HepG2 (cell line): ENCODE measurements at regions not wholly inside any gene's neighbourhood (a gene's known extent, or its start where the extent isn't known, plus 50 kb on each side); places are given as distances from the start of the nearest gene placed in this dataset.

ENCODE experiments used
- ARID3A ChIP-seq: IDR thresholded peaks from 2 replicates; pipeline ENCODE4 v1.6.1; 2012; ENCODE audit warnings: low read depth, low read length, improper control_type of control experiment
- ATF2 ChIP-seq: sonication (generic); formaldehyde crosslinking; IDR thresholded peaks from 2 replicates; pipeline ENCODE4 v1.4.0; 2020; ENCODE audit warnings: missing genetic modification reagents
- CHCHD3 ChIP-seq: sonication (generic); formaldehyde crosslinking; IDR thresholded peaks from 2 replicates; pipeline ENCODE4 v1.8.0; 2022; ENCODE audit warnings: mild to moderate bottlenecking, missing genetic modification reagents, moderate library complexity
- CREBL2 ChIP-seq: sonication (generic); formaldehyde crosslinking; IDR thresholded peaks from 2 replicates; pipeline ENCODE4 v1.8.1; 2023; ENCODE audit warnings: missing genetic modification reagents, mild to moderate bottlenecking, borderline replicate concordance
- EP300 ChIP-seq, 3 experiments: sonication (generic) in 1 of 3; formaldehyde crosslinking in 1 of 3; IDR thresholded peaks; 2 replicates each; pipeline versions ENCODE4 v1.5.1 to v1.6.1; 2011 to 2020; ENCODE audit warnings: low read depth in 2 of 3, low read length in 2 of 3, borderline replicate concordance in 1 of 3, improper control_type of control experiment in 1 of 3, mild to moderate bottlenecking in 1 of 3, missing genetic modification reagents in 1 of 3, moderate library complexity in 1 of 3
- GATAD2A ChIP-seq: IDR thresholded peaks from 2 replicates; pipeline ENCODE4 v1.6.1; 2016
- HDAC2 ChIP-seq: sonication (generic); formaldehyde crosslinking; IDR thresholded peaks from 2 replicates; pipeline ENCODE4 v1.4.0; 2020; ENCODE audit warnings: missing genetic modification reagents
- HES4 ChIP-seq: sonication (generic); formaldehyde crosslinking; IDR thresholded peaks from 2 replicates; pipeline ENCODE4 v1.9.0; 2021; ENCODE audit warnings: mild to moderate bottlenecking, missing genetic modification reagents, borderline replicate concordance
- HHEX ChIP-seq: IDR thresholded peaks from 2 replicates; pipeline ENCODE4 v1.6.1; 2016; ENCODE audit warnings: control low read depth
- HNF1A ChIP-seq, 2 experiments: sonication (generic) in 1 of 2; formaldehyde crosslinking in 1 of 2; IDR thresholded peaks; 2 replicates each; pipeline versions ENCODE4 v1.4.0 to v1.6.1; 2016 to 2020; ENCODE audit warnings: borderline replicate concordance in 1 of 2, low read depth in 1 of 2, mild to moderate bottlenecking in 1 of 2, missing genetic modification reagents in 1 of 2
- HNF4G ChIP-seq, 2 experiments: sonication (generic) in 1 of 2; formaldehyde crosslinking in 1 of 2; IDR thresholded peaks; 2 replicates each; pipeline versions ENCODE4 v1.4.0 to v1.6.1; 2011 to 2020; ENCODE audit warnings: borderline replicate concordance in 2 of 2, low read depth in 2 of 2, mild to moderate bottlenecking in 2 of 2, low read length in 1 of 2, missing genetic modification reagents in 1 of 2, moderate library complexity in 1 of 2
- PAXIP1 ChIP-seq: sonication (generic); formaldehyde crosslinking; conservative IDR thresholded peaks from 2 replicates; pipeline ENCODE4 v1.4.0; 2020; ENCODE audit warnings: mild to moderate bottlenecking, missing genetic modification reagents, moderate library complexity
- POLR2AphosphoS5 ChIP-seq: IDR thresholded peaks from 2 replicates; pipeline ENCODE4 v1.6.1; 2012; ENCODE audit warnings: low read depth, low read length
- ZFX ChIP-seq: sonication (generic); formaldehyde crosslinking; IDR thresholded peaks from 2 replicates; pipeline ENCODE4 v1.4.0; 2020; ENCODE audit warnings: mild to moderate bottlenecking, low read depth, missing genetic modification reagents, moderate library complexity
- ZNF546 ChIP-seq: sonication (generic); formaldehyde crosslinking; conservative IDR thresholded peaks from 2 replicates; pipeline ENCODE4 v1.8.1; 2023; ENCODE audit warnings: mild to moderate bottlenecking, missing genetic modification reagents

GRCh38 chr14:53888535-53889386 is 67.9 kb downstream of the BMP4 start (continued):
- TF ChIP-seq HNF4G (IDR thresholded peaks at IDR 0.05; ENCODE audit: borderline replicate concordance, low read depth, low read length) (peak; percentile 61; the same call in 1 of the 2 replicates), HNF4G (CRISPR knock-in tag; IDR thresholded peaks at IDR 0.05; ENCODE audit: borderline replicate concordance, low read depth) (no peak), CREBL2 (CRISPR knock-in tag) (no peak), ZNF546 (CRISPR knock-in tag) (no peak), HNF1A (IDR thresholded peaks at IDR 0.05; ENCODE audit: low read depth) (peak; percentile 94), HNF1A (CRISPR knock-in tag; IDR thresholded peaks at IDR 0.05; ENCODE audit: borderline replicate concordance) (peak; percentile 94), EP300 (IDR thresholded peaks at IDR 0.05; ENCODE audit: low read depth in 2 of 2, low read length in 2 of 2) (peak in 1 of 2 experiments; percentile 53; a peak in 1 of 4 replicates), EP300 (CRISPR knock-in tag; IDR thresholded peaks at IDR 0.05; ENCODE audit: borderline replicate concordance) (no peak), HES4 (no peak), CHCHD3 (no peak), POLR2AphosphoS5 (peak; percentile 38; the same call in 1 of the 2 replicates), ARID3A (0 out of 2 replicates have a peak, but pooled peaks have one; percentile 4), GATAD2A (peak; percentile 69), ATF2 (CRISPR knock-in tag) (0 out of 2 replicates have a peak, but pooled peaks have one; percentile 36), HDAC2 (CRISPR knock-in tag) (peak; percentile 34; the same call in 1 of the 2 replicates), HHEX (no peak), ZFX (CRISPR knock-in tag) (0 out of 2 replicates have a peak, but pooled peaks have one; percentile 3), PAXIP1 (CRISPR knock-in tag) (peak; percentile 92)
